ENCODE measurements at regions not wholly inside any gene's neighbourhood (a gene's known extent, or its start where the extent isn't known, plus 50 kb on each side); places are given as distances from the start of the nearest gene placed in this dataset.

GRCh38 chr2:142330458-142330857, 199.6 kb upstream of the LRP1B start:
- Histone ChIP-seq H2BK20ac (ENCODE audit: low read length) (no peak overlapping the region), H4K91ac (replicated peaks; ENCODE audit: insufficient read length, low read length) (no peak overlapping the region), H3K23ac (ENCODE audit: insufficient read length) (no peak overlapping the region), H2BK12ac (ENCODE audit: low read depth, low read length) (no peak overlapping the region), H3K4ac (replicated peaks; ENCODE audit: insufficient read length, low read depth, low read length) (no peak overlapping the region), H4K20me1 (replicated peaks in 1 of 2; ENCODE audit: control insufficient read depth in 1 of 2, insufficient read depth in 2 of 2, low read length in 2 of 2) (no peaks in the 10 kb centered on the region), H3K27ac (ENCODE audit: low read depth, low read length) (no peak overlapping the region), H3K18ac (ENCODE audit: extremely low read depth, low read length) (no peak overlapping the region), H3K9me3 (ENCODE audit: insufficient read depth in 2 of 2, low read depth in 1 of 2, low read length in 1 of 2) (peaks cover 0 to 2% of the 10 kb centered on the region in 2 experiments; a peak in 1 of 4 replicates), H2BK5ac (ENCODE audit: low read depth, low read length) (no peak overlapping the region), H3K23me2 (ENCODE audit: low read depth, low read length) (no peaks in the 10 kb centered on the region), H2AFZ (ENCODE audit: low read length) (no peak overlapping the region), H2BK15ac (ENCODE audit: low read length) (no peak overlapping the region), H3K14ac (ENCODE audit: insufficient read length) (no peak overlapping the region), H3K4me1 (replicated peaks in 1 of 4; ENCODE audit: control insufficient read depth in 3 of 4, insufficient read depth in 4 of 4, low read length in 3 of 4) (no peaks in the 10 kb centered on the region), H4K5ac (ENCODE audit: insufficient read length, low read depth, low read length) (no peak overlapping the region), H3K4me2 (ENCODE audit: insufficient read depth in 1 of 2, low read depth in 2 of 2, low read length in 2 of 2) (no peak overlapping the region), H3K9ac (replicated peaks in 1 of 4; ENCODE audit: extremely low read depth in 1 of 4, low read depth in 3 of 4, low read length in 3 of 4) (no peak overlapping the region), H3K56ac (replicated peaks; ENCODE audit: insufficient read length, low read depth, low read length) (no peak overlapping the region), H3K27me3 (replicated peaks in 1 of 4; ENCODE audit: control insufficient read depth in 3 of 4, extremely low read depth in 1 of 4, insufficient read depth in 3 of 4, low read length in 3 of 4) (no peaks in the 10 kb centered on the region), H3K36me3 (ENCODE audit: control insufficient read depth in 2 of 4, insufficient read depth in 4 of 4, low read length in 3 of 4) (no peaks in the 10 kb centered on the region), H3K4me3 (ENCODE audit: extremely low read depth in 1 of 4, insufficient read depth in 2 of 4, low read depth in 3 of 4, low read length in 4 of 4) (no peak overlapping the region), H2BK120ac (replicated peaks; ENCODE audit: low read depth, low read length) (no peak overlapping the region), H2AK5ac (ENCODE audit: low read depth, low read length) (no peak overlapping the region), H3K79me2 (ENCODE audit: control insufficient read depth in 1 of 2, insufficient read depth in 2 of 2, low read length in 2 of 2) (no peaks in the 10 kb centered on the region), H3K79me1 (ENCODE audit: low read depth, low read length) (no peaks in the 10 kb centered on the region), H4K8ac (ENCODE audit: extremely low read depth, insufficient read depth, low read length) (no peak overlapping the region)
- ChIA-PET CTCF (ENCODE audit: partially characterized antibody) (no interaction called here), POLR2A (ENCODE audit: partially characterized antibody) (no interaction called here)
- FAIRE-seq, result no peak
- no peak for DNase-seq (ENCODE audit: low read depth in 1 of 2, low spot score in 2 of 2)
- WGBS, 2 experiments (ENCODE audit: extremely low coverage in 1 of 2, insufficient coverage in 1 of 2, insufficient read length in 1 of 2, insufficient replicate concordance in 2 of 2, low coverage in 1 of 2, low lambda C conversion rate in 2 of 2, missing lambda C conversion rate in 1 of 2), result 95% methylated on average over 1 of the region's 1 CpG; no CpG with 5 or more reads in 1 of the 2 experiments
- TF ChIP-seq SIN3A (conservative IDR thresholded peaks at IDR 0.05 in 1 of 2, IDR thresholded peaks at IDR 0.05 in 1 of 2; ENCODE audit: low read depth in 1 of 2, low read length in 2 of 2), result no peak
- no peak for TF ChIP-seq ATF3 (IDR thresholded peaks at IDR 0.05; ENCODE audit: insufficient read depth, low read depth, low read length)
- TF ChIP-seq TCF12 (IDR thresholded peaks at IDR 0.05; ENCODE audit: low read depth, low read length), result no peak

Data from H1 (cell line).